CD4-positive, alpha-beta T cell treated with Interleukin-2 at 100 ng/mL for 4 hours (primary cell): ENCODE measurements at regions not wholly inside any gene's neighbourhood (a gene's known extent, or its start where the extent isn't known, plus 50 kb on each side); places are given as distances from the start of the nearest gene placed in this dataset.

ENCODE experiments used
- DNase-seq: peaks from one replicate; pipeline ENCODE4 v3.0.0-alpha.2; 2020; ENCODE audit warnings: low spot score

DNA sequence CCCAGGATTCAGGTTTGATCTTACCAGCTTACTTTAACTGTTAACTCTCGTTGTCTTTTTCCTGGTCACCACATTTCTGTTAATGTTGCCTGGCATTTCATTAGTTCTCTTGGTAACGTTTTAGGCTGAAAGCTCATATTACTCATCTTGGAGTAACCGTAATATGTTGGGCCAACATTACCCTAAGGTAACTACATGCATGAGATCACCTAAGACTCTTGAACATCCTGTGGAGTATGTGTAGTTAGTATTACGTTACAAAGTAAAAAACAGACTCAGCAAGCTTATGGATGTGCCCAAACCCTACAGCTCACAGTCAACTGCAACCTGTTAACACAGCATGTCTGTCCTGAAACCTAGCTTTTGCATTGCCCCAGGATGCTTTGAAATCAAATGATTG, 203.3 kb upstream of the HS3ST1 start:
- no peak for DNase-seq

DNA sequence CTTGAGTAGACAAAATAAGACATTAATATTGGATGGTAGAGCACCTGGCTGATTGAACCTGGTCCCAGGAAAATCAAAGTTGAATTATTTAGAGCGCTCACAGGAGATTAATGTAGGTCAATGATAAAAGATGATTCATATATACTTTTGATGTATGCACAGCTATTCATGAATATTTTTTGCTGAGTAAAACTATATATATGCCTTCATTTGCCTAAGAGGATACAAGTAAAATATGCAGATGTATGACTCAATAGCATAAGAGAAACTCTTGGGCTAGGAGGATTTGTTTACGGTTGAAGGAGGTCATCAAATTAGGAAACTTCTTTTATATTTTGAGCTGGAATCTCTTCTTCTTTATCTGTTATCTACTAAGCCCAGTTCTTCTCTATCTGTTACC, 202.7 kb upstream of the HS3ST1 start:
- no peak for DNase-seq

DNA sequence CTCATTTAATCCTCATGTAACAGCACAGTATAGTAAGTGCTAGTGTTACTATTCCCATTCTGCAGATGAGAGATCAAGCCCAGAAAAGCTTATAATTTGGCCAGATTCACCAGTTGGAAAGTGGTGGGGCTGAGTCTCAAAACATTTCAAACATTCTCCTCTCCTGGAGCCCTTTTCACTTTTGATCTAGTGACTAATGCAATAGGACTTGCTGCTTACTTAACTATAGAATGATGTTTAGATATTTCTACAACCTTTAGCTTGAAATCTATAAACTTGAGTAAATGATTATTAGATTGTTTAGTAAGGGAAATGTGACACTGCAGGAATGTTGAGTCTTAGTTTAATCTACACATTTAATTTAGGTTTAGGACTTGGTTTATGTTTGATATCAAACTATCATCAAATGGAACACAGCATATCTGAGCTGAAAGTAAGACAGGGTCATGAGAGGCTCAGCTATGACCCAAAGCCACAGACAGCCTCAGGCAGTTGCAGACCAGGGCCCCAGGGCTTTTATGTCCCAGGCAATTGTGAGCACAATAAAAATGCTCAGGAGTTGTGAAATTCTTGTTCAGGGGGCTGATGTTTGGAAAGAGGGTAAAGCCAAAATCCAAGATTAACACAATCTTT, 199.5 kb upstream of the HS3ST1 start:
- no peak for DNase-seq

DNA sequence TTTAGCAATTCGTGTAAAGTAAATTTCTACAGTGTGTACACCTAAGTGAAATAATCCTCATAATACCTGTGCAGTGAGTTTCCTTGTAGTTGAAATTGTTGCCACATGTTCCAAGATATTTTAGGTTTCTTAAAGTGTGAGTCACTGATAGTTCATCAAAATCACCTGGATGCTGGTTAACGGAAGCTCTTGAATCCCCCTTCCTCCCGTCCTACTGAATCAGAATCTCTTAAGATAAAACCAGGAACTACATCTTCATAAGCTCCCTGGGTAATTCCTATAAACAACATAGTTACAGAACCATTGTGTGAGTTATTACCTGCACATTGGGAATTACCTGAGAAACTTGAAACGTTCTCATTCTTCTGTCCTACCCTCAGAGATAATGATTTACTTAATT, 197.4 kb upstream of the HS3ST1 start:
- no peak for DNase-seq

DNA sequence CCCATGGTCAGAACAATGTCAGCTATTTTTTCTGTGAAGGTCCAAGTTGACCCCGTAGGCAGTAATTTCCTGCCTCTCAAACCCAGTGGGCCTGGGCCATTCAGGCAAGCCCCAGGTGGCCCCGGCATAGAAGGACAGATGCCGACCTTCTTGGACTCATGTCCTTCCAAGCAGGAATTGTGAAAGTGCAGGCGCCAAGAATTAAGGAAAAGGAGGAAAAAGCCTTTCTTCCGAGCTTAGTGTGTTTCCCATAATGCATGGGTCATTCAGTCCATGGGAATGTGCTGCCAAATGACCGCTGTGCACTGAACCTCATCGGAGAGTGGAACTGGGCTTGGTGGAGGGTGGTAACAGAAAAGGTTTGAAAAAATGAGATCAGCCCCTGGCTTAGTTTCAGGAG, 196.5 kb upstream of the HS3ST1 start:
- no peak for DNase-seq

GRCh38 chr4:11624370-11624769, 195.7 kb upstream of the HS3ST1 start:
- no peak for DNase-seq

DNA sequence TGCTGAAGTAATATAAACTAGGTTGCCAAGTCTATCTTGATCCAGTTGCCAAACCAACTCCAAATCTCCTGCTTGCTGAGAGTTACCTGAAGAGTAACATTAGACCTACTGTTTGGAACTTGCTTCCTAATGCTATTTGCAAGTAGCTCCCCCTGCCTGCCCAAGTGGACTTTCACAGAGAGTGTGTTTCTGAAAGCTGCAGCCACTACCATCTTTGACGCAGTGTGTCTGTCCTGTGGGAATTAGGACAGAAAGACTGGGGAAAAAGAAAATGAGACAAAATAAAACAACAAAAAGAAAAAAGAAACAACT, 195.0 kb upstream of the HS3ST1 start:
- DNase-seq: no peak

- no peak for DNase-seq
These were observed 194.4 kb upstream of the HS3ST1 start for GRCh38 chr4:11622961-11623725.

- no peak for DNase-seq
These were observed 192.2 kb upstream of the HS3ST1 start for GRCh38 chr4:11620861-11621260.

- DNase-seq: no peak
These were observed 190.1 kb upstream of the HS3ST1 start for GRCh38 chr4:11618666-11619282.

DNA sequence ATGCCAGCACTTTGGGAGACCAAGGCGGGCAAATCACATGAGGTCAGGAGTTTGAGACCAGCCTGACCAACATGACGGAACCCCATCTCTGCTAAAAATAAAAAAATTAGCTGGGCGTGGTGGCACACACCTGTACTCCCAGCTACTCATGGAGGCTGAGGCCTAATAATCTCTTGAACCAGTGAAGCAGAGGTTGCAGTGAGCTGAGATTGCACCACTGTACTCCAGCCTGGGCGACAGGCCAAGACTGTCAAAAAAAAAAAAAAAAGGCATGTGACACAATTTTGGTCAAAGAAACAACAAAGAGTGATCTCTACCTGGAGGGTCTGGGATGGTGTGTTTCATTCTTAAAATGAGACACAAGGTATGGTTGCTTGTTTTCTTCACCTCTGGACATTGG, 188.2 kb upstream of the HS3ST1 start:
- DNase-seq: no peak

GRCh38 chr4:11615601-11616000, 186.9 kb upstream of the HS3ST1 start:
- DNase-seq: no peak

DNA sequence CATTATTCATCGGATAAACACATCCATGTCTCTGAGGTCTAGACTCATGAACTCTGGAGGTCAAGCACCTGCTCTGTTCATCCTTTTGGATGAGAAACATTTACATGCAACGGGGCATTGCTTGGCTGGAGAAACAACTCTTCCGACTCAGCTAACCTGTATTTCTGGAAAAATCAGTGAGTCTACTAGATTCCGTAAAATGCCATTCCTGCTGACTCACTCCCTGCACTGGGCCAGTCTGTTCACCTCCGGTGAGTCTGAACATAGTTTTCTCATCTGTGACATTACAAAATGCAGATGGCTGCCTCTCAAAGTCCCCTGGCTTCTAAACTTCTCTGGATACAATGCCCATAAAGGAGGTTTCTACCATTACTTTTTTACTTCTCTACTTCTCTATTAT, 185.7 kb upstream of the HS3ST1 start:
- no peak for DNase-seq

- no peak for DNase-seq
These were observed 183.2 kb upstream of the HS3ST1 start for GRCh38 chr4:11611868-11612267.

- DNase-seq: no peak
These were observed 181.1 kb upstream of the HS3ST1 start for GRCh38 chr4:11609751-11610150.

GRCh38 chr4:11608992-11609391, 180.3 kb upstream of the HS3ST1 start:
- no peak for DNase-seq

DNA sequence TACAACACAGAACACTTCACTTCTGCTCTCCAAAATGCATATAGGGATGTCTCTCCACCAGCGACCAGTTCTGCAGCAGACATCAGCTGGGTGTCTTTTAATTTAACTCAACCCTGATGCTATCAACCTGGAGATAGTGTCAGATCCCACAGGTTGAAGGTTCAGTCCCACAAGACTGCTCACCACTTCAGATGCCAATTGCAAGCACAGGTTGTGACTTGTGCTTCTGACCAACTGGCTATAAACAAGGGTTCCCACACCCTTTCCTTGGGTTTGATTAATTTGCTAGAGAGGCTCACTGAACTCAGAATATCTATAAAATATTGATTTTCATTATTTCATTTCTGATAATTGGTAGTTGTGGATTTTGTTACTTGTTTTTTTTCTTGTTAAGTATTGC, 177.4 kb upstream of the HS3ST1 start:
- no peak for DNase-seq

DNA sequence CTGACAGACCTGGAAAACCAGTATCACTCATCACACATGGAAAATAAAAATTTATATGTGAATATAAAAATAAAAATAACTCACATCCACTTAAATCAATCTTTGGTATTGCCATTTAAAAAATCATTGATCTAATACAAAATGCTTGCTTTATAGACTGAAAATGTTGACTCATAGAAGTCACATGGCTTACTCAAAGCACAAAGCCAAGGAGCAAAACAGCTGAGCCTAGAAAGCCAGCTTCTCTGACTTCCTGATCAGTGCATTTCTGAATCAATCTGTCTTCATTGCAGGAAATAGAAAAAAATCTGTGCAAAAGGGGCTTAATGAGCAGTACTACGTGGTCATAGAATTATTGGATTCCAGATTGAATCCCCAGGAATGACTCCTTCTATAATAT, 176.9 kb upstream of the HS3ST1 start:
- no peak for DNase-seq

- no peak for DNase-seq
These were observed 176.1 kb upstream of the HS3ST1 start for GRCh38 chr4:11604821-11605220.

GRCh38 chr4:11603591-11604194, 175.0 kb upstream of the HS3ST1 start:
- no peak for DNase-seq

DNA sequence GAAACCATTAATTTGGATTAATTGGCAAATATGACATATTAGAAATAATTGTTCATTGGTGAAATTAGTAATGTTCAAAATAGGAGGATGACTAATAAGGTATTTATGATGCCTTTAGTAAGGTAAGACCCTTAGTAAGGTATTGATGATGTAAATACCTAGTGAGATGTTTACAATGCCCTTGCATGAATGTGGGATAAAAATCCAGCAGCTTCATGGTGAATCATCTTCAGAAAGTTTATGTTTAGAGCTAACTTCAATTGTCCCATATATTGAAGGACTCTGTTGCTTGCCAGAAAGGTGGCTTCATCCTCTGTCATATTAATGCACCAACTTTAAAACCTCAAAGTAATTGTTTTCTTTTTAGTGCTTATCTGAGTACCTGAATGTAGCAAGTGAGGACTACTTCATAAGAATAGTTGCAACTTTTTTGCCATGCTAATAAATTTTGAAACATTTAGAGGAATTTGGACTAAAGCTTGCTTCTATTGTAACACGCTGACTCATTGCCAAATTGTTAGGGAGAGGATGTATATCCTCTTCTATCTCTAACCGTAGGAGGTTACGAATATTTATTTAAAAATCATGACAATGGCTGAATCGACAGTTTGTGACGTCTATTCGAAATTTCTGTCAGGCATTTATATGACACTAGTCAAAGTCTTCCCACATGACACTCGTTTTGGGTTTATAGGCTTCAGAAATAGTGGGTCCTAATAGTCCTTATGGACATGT, 174.1 kb upstream of the HS3ST1 start:
- no peak for DNase-seq

GRCh38 chr4:11599064-11599463, 170.4 kb upstream of the HS3ST1 start:
- DNase-seq: no peak

- DNase-seq: no peak
These were observed 169.9 kb upstream of the HS3ST1 start for GRCh38 chr4:11598591-11598990.
